Testis (tissue), 2 donors: ENCODE measurements at regions not wholly inside any gene's neighbourhood (a gene's known extent, or its start where the extent isn't known, plus 50 kb on each side); places are given as distances from the start of the nearest gene placed in this dataset.

ENCODE experiments used
- CTCF ChIP-seq, 3 experiments: fragments of 450-650 bp in 2 of 3; fragments of 200-600 bp in 1 of 3; sonication (generic) in 1 of 3; IDR thresholded peaks; one replicate each; pipeline ENCODE4 v1.5.1; 2016 to 2019; ENCODE audit warnings: antibody characterized with exemption in 3 of 3, mild to moderate bottlenecking in 2 of 3, moderate library complexity in 1 of 3
- POLR2A ChIP-seq: fragments of 450-650 bp; IDR thresholded peaks from one replicate; pipeline ENCODE4 v1.6.1; 2017; ENCODE audit warnings: antibody characterized with exemption, mild to moderate bottlenecking, moderate library complexity

GRCh38 chr4:15188605-15189539 is 186.6 kb downstream of the CPEB2 start:
- TF ChIP-seq CTCF (IDR thresholded peaks at IDR 0.05) (no peak), POLR2A (no peak)
